Left ventricle myocardium inferior (tissue), 1 donor: ENCODE measurements at regions not wholly inside any gene's neighbourhood (a gene's known extent, or its start where the extent isn't known, plus 50 kb on each side); places are given as distances from the start of the nearest gene placed in this dataset.

ENCODE experiments used
- DNase-seq: peaks from one replicate; pipeline ENCODE4 v3.0.0-alpha.2; 2020
- H3K27ac ChIP-seq: fragments of 200-600 bp; replicated peaks from 2 replicates; pipeline ENCODE4 v1.8.0; 2021
- H3K27me3 ChIP-seq: fragments of 200-600 bp; 2 replicates; pipeline ENCODE4 v1.8.0; 2021; ENCODE audit warnings: low read depth
- H3K36me3 ChIP-seq: fragments of 200-600 bp; 2 replicates; pipeline ENCODE4 v1.8.0; 2021
- H3K4me1 ChIP-seq: fragments of 200-600 bp; 2 replicates; pipeline ENCODE4 v1.8.0; 2021
- H3K4me3 ChIP-seq: fragments of 200-600 bp; 2 replicates; pipeline ENCODE4 v1.8.0; 2021; ENCODE audit warnings: mild to moderate bottlenecking, moderate library complexity
- H3K9me3 ChIP-seq: fragments of 200-600 bp; replicated peaks from 2 replicates; pipeline ENCODE4 v1.8.0; 2021
- intact Hi-C: fragments of 100-400 bp; cut with micrococcal nuclease; formaldehyde crosslinking; loops from one replicate; pipeline ENCODE4 v1.11.0; 2022
- TF ChIP-seq, protein P1 (sequence below): fragments of 200-600 bp; IDR thresholded peaks from 2 replicates; pipeline ENCODE4 v1.8.0; 2021; ENCODE audit warnings: antibody characterized with exemption, mild to moderate bottlenecking, borderline replicate concordance
- donor health status: DM: no; HTN: yes; CAD: no; lungs with severe emphysema.

DNA sequence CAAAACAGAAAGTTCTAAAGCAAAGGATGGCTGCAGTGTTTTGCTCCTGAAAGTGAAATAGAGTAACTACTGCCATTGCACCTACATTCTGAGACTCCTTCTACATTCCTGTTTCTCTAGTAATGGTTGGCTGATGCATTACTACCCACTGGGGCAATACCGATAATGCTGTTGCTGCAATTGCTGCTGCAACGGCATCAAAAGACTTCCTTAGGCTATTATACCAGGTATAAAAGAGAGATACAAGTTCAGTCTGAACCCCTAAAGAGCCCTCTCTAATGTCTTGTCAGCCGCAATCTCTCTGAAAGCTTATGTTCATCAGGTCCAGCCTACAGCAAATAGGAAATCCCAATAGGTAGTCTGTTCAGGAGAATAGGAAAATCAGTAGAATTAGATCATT lies 338.4 kb downstream of the PABPC4L start:
- TF ChIP-seq, protein P1, sequence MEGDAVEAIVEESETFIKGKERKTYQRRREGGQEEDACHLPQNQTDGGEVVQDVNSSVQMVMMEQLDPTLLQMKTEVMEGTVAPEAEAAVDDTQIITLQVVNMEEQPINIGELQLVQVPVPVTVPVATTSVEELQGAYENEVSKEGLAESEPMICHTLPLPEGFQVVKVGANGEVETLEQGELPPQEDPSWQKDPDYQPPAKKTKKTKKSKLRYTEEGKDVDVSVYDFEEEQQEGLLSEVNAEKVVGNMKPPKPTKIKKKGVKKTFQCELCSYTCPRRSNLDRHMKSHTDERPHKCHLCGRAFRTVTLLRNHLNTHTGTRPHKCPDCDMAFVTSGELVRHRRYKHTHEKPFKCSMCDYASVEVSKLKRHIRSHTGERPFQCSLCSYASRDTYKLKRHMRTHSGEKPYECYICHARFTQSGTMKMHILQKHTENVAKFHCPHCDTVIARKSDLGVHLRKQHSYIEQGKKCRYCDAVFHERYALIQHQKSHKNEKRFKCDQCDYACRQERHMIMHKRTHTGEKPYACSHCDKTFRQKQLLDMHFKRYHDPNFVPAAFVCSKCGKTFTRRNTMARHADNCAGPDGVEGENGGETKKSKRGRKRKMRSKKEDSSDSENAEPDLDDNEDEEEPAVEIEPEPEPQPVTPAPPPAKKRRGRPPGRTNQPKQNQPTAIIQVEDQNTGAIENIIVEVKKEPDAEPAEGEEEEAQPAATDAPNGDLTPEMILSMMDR, result no peak
- Histone ChIP-seq H3K36me3 (no peaks in the 10 kb centered on the region), H3K27me3 (no peaks in the 10 kb centered on the region), H3K4me1 (no peaks in the 10 kb centered on the region), H3K4me3 (no peak overlapping the region), H3K9me3 (peaks cover 7% of the 10 kb centered on the region), H3K27ac (no peak overlapping the region)
- intact Hi-C loops, result no loop called here
- no peak for DNase-seq

DNA sequence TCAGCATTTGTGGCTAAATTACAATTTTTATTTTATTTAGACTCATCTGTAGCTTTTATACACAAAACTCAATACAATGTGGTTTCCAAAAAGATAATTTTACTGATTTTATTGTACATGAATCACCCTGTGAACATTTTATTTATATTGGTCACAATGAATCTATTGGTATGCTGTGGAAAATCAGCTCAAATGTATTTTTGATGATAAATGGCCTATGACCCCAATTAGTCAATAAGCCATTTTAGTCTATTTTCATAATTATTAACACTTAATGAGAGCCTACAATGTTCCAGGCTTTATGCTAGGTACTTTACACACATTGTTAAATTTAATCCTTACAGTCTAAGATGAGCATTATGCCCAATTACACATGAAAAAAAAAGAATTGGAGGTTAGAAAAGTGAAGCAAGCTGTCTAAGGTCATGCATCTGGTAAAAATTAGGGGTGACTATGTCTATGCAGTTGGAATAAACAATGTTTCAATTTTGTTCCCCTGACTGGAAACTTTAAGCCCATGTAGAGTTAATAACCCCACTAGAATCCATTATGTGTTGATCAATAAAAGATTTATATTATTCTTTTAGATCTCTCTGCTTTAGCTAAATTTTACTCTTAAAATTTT lies 344.7 kb downstream of the PABPC4L start:
- DNase-seq, result no peak
- intact Hi-C loops, result no loop called here
- TF ChIP-seq, protein P1, result no peak
- no peak overlapping the region for H3K4me3 ChIP-seq
- H3K36me3 ChIP-seq, result no peaks in the 10 kb centered on the region
- H3K27ac ChIP-seq, result no peak overlapping the region
- no peaks in the 10 kb centered on the region for H3K27me3 ChIP-seq
- no peaks in the 10 kb centered on the region for H3K4me1 ChIP-seq
- peaks cover 7% of the 10 kb centered on the region for H3K9me3 ChIP-seq

DNA sequence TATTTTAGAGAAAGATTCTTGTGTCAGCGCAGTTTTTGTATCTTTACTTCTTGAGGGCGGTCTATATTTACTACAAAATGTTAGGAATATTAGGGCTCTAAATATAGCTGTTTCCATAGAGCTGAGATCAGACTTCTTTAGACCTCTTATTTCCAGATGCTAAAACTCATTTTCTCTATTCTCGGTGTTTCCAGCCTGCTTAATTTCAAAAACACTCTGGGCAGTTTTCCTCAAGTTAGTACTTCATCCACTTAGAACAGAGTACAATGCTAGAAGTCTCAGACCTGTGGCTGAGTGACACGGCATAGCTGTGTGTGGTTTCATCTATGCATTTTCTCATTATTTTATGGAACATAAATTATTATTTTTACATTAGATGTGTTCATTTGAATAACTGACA lies 346.6 kb downstream of the PABPC4L start:
- Histone ChIP-seq H3K27me3 (no peaks in the 10 kb centered on the region), H3K27ac (no peak overlapping the region), H3K4me3 (no peak overlapping the region), H3K4me1 (no peaks in the 10 kb centered on the region), H3K36me3 (no peaks in the 10 kb centered on the region), H3K9me3 (peaks cover 5% of the 10 kb centered on the region)
- intact Hi-C loops, result no loop called here
- TF ChIP-seq, protein P1, result no peak
- DNase-seq, result no peak

DNA sequence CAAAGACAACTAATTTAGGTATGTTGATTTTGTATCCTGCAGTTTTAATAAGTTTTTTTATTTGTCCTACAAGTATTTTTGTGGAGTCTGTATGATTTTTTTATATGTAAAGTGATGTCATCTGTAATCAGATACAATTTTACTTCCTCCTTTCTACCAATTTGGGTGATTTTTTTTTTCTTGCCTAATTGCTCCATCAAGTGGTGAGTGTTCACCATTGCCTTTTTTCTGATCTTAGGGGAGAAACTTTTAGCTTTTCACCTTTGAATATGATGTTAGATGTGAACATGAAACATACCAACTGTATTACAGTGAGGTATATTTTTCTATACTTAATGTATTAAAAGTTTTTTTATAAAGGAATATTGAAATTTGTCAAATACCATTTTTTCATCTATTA lies 362.3 kb downstream of the PABPC4L start:
- TF ChIP-seq, protein P1, result no peak
- intact Hi-C loops, result no loop called here
- H3K9me3 ChIP-seq, result peaks cover 71% of the 10 kb centered on the region
- H3K27me3 ChIP-seq, result no peaks in the 10 kb centered on the region
- no peak overlapping the region for H3K27ac ChIP-seq
- H3K4me1 ChIP-seq, result no peaks in the 10 kb centered on the region
- no peak for DNase-seq
- no peaks in the 10 kb centered on the region for H3K36me3 ChIP-seq
- H3K4me3 ChIP-seq, result no peak overlapping the region

DNA sequence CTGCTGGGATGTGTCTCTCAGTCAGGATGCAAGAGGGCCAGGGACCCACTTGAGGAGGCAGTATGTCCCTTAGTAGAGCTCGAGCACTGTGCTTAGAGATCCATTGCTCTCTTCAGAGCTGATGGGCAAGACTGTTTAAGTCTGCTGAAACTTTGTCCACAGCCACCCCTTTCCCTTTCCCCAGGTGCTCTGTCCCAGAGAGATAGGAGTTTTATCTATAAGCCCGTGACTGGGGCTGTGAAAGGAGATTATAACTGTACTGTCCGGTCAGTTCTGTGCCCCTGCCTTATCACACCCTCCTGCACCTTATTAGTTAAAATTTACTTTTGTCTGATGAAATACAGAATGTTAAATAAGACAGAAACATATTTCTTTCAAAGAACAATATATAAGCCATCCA lies 378.4 kb downstream of the PABPC4L start:
- intact Hi-C loops, result no loop called here
- DNase-seq, result no peak
- H3K4me3 ChIP-seq, result no peak overlapping the region
- H3K9me3 ChIP-seq, result peaks cover 28% of the 10 kb centered on the region
- H3K36me3 ChIP-seq, result no peaks in the 10 kb centered on the region
- no peaks in the 10 kb centered on the region for H3K4me1 ChIP-seq
- TF ChIP-seq, protein P1, result no peak
- H3K27ac ChIP-seq, result no peak overlapping the region
- no peaks in the 10 kb centered on the region for H3K27me3 ChIP-seq
